GM21367 (cell line): ENCODE measurements at regions not wholly inside any gene's neighbourhood (a gene's known extent, or its start where the extent isn't known, plus 50 kb on each side); places are given as distances from the start of the nearest gene placed in this dataset.

Experiments used
- ATAC-seq: cut with Tn5 transposase; IDR thresholded peaks from one replicate; pipeline ENCODE4 v1.9.1; 2021; ENCODE audit not compliant: unreplicated experiment

DNA sequence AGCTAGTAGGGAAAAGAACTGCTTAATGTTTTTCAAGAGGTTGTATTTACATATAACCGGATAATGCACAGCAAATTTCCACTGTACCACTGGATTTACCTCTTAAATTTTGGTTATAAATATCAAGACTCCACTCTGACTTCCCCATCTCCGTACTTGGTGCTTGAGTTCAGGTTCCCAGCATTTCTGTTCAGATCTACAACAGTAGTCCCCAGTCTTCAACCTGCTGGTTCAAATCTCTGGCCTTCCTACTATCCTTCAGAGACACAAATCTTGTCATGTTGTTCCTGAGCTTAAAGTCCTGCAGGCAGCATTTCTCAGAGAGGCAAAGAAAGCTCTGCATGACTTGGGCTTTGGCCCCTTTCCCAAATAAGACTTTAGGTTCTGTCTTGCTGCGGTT lies 392.6 kb upstream of the ATP5MC3 start:
- ATAC-seq, result no peak

GRCh38 chr2:175571078-175571653 lies 389.7 kb upstream of the ATP5MC3 start:
- ATAC-seq, result no peak

DNA sequence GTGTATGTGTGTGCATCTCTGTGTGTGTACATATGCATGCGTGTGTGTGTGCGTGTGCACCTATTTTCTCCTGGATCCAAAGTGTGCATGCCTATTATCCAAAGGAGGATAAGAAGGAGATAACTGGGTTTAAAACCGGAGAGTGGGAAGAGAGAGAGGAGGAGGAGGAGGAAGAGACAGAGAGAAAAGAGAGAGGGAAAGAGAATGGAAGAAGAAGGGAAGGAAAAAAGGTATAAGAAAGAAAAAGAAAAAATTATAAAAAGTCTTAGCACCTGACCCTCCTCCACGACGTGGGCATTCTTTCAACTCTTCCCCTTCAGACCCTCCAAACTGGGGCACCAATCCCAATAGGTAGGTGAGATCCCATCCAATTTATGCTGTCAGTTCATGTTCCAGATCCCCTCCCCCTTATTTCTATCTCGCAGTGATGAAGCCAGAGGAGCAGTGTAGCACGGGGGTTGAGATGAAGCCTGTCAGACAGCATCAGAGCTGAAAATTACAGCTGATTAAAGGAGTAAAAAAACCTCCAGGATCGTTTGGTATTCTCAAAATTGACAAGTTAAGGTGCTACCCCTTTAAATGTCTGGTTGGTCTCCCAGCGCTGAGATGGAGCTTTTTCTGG lies 386.7 kb upstream of the ATP5MC3 start:
- ATAC-seq, result no peak

DNA sequence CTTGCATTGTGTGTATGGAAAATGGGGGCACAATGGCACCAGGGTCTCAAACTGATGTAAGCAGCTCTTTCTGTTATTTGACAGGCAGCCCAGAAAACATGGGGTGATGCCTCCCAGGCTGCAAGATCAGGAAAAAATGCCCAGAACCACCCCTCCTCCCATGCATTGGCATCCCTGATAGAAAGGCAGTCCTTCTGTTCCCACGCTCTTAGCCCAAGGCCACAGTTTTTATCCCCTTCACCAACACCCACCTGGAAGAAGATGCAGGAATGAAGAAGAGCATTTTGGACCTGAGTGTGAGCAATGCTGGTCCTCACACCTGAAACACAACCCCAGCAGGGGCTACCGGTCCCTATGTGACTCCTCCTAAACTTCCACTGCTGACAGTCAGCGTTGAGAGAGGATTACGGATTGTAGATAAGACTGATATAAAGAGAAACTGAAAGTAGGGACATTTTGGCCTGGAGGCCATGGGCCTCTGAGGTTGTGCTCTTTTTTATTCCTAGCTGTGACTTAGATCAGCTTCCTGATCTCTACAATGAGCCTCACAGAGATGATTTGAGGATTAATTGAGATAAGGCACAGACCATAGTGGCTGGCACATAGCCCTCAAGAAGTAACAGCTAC lies 386.0 kb upstream of the ATP5MC3 start:
- no peak for ATAC-seq

DNA sequence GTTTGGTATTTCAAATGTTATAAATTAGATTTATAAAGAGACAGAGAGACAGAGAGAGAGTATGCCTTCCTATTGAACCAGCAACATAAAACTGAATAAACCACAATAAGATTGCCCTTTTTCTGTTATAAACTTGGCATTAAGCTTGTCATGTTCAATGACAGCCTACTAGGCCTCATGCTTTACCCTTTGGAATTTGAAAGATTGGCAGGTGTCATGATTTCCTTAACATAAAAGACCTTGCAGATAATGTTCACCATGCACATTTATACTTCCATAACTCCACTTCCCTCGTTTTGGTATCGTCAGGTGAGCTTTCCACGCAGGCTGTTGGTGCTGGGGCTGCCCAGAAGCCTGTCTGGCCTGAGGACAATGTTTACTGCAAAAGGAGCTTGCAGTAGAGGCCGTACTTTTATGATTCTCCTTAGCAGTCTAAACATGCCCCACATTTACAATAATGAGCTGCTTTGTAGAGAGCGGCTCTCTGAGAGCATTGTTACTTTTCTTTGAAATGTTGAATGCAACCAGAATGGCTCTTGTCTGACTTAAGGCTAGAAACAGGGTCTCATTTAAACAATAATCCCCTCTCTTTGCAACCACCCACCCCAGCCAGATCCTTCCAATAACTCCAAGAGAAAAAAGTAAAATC lies 379.1 kb upstream of the ATP5MC3 start:
- ATAC-seq, result no peak

GRCh38 chr2:175559613-175560012 lies 378.1 kb upstream of the ATP5MC3 start:
- ATAC-seq, result no peak

DNA sequence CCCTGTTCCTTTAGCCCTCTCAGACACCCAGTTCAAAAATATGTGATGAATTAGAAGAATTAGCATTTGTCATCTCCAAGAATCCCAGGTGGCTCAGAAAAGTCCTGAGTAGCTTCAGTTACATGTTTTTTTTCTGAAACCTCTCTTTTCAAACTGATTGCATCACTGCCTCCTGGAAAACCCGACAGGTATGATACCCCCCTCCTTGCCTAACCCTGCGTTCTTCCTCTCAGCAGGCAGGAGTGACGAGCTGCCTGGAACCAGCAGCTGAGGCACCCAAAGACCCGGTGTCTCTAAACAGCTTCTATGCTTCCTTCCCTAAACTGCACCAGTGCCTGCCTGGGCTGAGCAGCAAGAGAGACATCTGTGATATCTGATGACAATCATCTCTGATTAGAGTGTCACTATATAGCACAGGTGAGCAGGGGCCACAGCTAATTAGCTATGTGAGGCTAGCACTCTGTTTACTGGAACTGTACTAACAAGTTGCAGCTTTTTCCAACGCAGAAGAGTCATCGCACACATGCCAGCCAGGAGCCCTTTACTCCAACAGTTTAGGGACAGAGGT lies 376.4 kb upstream of the ATP5MC3 start:
- no peak for ATAC-seq

- ATAC-seq, result no peak
Measured at GRCh38 chr2:175553910-175554309, 372.4 kb upstream of the ATP5MC3 start.

DNA sequence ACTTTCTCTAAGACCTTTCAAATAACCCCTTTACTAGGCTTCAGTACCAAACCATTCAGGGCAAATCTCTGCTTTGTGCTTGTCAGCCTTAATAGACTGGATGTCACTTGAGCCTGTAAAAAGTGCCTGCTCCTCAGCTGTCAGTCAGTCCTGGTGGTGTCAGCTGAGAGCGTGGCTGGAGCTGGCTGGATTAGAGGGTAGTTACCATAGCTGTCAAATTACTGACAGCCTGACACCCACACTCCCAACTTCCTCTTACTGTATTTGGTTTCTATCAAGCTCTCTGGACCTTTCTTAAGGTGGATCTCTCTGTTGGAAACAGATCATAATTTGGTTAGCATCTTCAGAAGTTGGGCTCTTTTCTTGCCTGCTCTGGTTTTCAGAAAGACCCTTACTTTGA lies 371.4 kb upstream of the ATP5MC3 start:
- no peak for ATAC-seq

- no peak for ATAC-seq
Measured at GRCh38 chr2:175540421-175540820, 358.9 kb upstream of the ATP5MC3 start.

DNA sequence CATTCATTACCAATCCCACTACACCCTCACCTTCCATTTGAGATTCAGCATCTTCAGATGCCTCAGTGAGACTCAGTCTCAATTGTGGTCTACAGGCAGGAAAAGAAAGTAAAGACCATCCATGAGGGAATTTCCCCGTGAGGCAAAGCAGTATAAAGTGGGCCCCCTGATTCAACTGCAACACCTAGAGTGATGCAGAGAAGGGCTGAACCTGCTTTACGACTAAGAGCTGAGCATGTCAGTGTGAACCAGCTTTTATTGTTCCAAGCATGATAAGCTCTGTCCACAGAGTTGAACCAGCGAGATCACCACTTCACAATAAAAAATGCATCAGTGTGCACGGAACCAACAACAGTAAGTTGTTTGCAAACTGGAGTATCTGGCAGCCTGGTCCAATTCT lies 357.6 kb upstream of the ATP5MC3 start:
- ATAC-seq, result no peak

- ATAC-seq, result no peak
Measured at GRCh38 chr2:175536059-175536458, 354.5 kb upstream of the ATP5MC3 start.

DNA sequence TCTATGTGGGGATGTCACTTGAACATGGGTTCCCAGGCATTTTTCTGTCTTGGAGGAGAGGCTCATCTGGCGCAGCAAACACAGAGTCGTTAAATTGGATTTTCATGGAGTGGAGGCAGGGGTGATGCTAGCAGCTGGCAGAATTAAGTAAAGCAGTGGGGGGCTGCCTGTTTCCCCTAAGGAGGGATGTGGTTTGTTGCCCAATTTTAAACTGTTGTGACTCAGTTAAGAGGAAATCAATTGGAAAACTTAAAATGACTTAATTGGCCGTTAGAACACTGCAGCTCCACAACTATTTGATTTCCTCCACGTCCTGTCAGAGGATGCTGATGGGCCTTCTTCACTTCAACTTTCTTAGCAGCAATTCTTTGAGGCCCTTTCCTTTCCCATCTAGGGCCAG lies 354.1 kb upstream of the ATP5MC3 start:
- no peak for ATAC-seq

- no peak for ATAC-seq
Measured at GRCh38 chr2:175525975-175526374, 344.5 kb upstream of the ATP5MC3 start.

DNA sequence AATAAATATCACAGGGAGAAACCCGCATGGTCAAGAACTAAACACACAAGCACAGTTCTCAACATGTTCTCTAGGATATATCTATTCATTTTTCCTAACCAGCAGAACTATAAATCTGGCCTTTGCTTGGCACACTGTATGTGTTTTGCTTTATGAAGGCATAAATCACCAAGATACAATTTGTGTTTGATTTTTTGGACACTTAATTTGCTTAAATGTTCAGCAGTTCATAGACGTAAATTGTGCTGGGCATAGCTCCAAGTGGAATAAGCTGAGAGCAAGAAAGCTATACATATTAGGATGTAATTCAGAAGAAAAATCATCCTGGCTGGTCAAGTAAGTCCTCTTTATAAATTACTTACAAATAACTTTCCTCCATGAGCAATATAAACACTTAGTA lies 341.5 kb upstream of the ATP5MC3 start:
- no peak for ATAC-seq

GRCh38 chr2:175518206-175518605 lies 336.7 kb upstream of the ATP5MC3 start:
- ATAC-seq, result no peak

GRCh38 chr2:175516555-175516954 lies 335.0 kb upstream of the ATP5MC3 start:
- ATAC-seq, result no peak

DNA sequence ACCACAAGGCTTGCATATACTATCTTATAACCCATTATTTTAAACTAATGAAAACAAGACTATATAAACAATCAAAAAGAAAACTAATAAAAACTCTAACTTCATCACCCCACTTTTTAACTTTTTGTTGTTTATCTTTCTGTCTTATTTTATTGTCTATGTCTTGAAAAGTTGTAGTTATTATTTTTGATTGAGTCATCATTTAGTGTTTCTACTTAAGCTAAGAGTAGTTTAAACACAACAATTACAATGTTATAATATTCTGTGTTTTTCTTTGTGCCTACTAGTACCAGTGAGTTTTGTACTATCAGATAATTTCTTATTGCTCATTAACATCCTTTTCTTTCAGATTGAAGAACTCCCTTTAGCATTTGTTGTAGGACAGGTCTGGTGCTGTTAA lies 318.7 kb upstream of the ATP5MC3 start:
- ATAC-seq, result no peak

DNA sequence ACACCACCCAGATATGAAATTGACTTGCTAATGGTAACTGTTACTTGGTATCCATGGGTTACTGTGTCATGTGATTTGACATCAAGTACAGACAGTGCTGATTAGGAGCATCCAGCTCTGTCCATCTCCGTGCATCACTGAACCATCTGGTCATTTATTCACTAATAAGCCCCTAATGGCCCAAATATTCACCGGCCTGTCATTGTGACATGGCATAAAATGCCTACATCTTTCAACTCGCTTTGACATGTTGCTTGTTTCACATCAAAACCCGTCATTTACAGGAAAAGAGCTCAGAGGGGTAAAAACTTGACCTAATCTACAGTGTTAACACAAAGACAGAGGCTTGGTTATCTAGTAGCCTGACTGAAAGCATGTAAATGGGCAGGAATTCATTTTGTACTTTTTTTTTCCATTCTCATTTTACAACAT lies 308.9 kb upstream of the ATP5MC3 start:
- no peak for ATAC-seq

- ATAC-seq, result no peak
Measured at GRCh38 chr2:175478096-175478768, 296.7 kb upstream of the ATP5MC3 start.

GRCh38 chr2:175476948-175477347 lies 295.4 kb upstream of the ATP5MC3 start:
- ATAC-seq, result no peak
